T-helper 1 cell treated with Interleukin-12 subunit alpha and Interleukin-12 subunit beta and Interleukin-4 antibody, amounts not matched to agents 30 ng/mL and 1 ng/mL, for 36 hours (primary cell): ENCODE measurements at regions not wholly inside any gene's neighbourhood (a gene's known extent, or its start where the extent isn't known, plus 50 kb on each side); places are given as distances from the start of the nearest gene placed in this dataset.

Source experiments
- intact Hi-C: fragments of 100-400 bp; cut with micrococcal nuclease; formaldehyde crosslinking; loops from one replicate; pipeline ENCODE4 v1.15.1; 2024

GRCh38 chr12:98058838-98059237 lies 456.6 kb upstream of the TMPO start:
- intact Hi-C loops = no loop called here

- intact Hi-C loops = no loop called here
Observed at GRCh38 chr12:98059659-98060343, 455.6 kb upstream of the TMPO start.

- intact Hi-C loops = no loop called here
Observed at GRCh38 chr12:98060411-98060810, 455.0 kb upstream of the TMPO start.

GRCh38 chr12:98062464-98063245 lies 452.7 kb upstream of the TMPO start:
- intact Hi-C loops = no loop called here

GRCh38 chr12:98064501-98064900 lies 450.9 kb upstream of the TMPO start:
- intact Hi-C loops = no loop called here

- intact Hi-C loops = no loop called here
Observed at GRCh38 chr12:98067795-98068194, 447.6 kb upstream of the TMPO start.

- intact Hi-C loops = no loop called here
Observed at GRCh38 chr12:98073610-98074009, 441.8 kb upstream of the TMPO start.

GRCh38 chr12:98074286-98074685 lies 441.1 kb upstream of the TMPO start:
- intact Hi-C loops = no loop called here

GRCh38 chr12:98084391-98084790 lies 431.0 kb upstream of the TMPO start:
- intact Hi-C loops = no loop called here

GRCh38 chr12:98085046-98085755 lies 430.2 kb upstream of the TMPO start:
- intact Hi-C loops = no loop called here

GRCh38 chr12:98090731-98091130 lies 424.7 kb upstream of the TMPO start:
- intact Hi-C loops = no loop called here

GRCh38 chr12:98096436-98096835 lies 419.0 kb upstream of the TMPO start:
- intact Hi-C loops = no loop called here

GRCh38 chr12:98106031-98106683 lies 409.2 kb upstream of the TMPO start:
- intact Hi-C loops = no loop called here

- intact Hi-C loops = no loop called here
Observed at GRCh38 chr12:98109266-98109665, 406.1 kb upstream of the TMPO start.

GRCh38 chr12:98110536-98110935 lies 404.9 kb upstream of the TMPO start:
- intact Hi-C loops = no loop called here

- intact Hi-C loops = no loop called here
Observed at GRCh38 chr12:98113548-98113947, 401.8 kb upstream of the TMPO start.

- intact Hi-C loops = no loop called here
Observed at GRCh38 chr12:98121963-98122362, 393.4 kb upstream of the TMPO start.

GRCh38 chr12:98123021-98123461 lies 392.3 kb upstream of the TMPO start:
- intact Hi-C loops = no loop called here

GRCh38 chr12:98126637-98127335 lies 388.6 kb upstream of the TMPO start:
- intact Hi-C loops = no loop called here

- intact Hi-C loops = no loop called here
Observed at GRCh38 chr12:98127336-98127679, 388.1 kb upstream of the TMPO start.

- intact Hi-C loops = no loop called here
Observed at GRCh38 chr12:98127854-98128253, 387.5 kb upstream of the TMPO start.
